IMR-90 (cell line): ENCODE measurements at regions not wholly inside any gene's neighbourhood (a gene's known extent, or its start where the extent isn't known, plus 50 kb on each side); places are given as distances from the start of the nearest gene placed in this dataset.

Experiments
- ATAC-seq: fragments of 200-7000 bp; cut with Tn5 transposase; 2 replicates; pipeline ENCODE4 v1.9.1; 2020; ENCODE audit warnings: low read depth, mild to moderate bottlenecking, moderate library complexity
- BruUV-seq: library from RNA; stranded (reverse); fragments of 400-500 nt; replicated peaks from 2 replicates; lab custom pipeline; 2021; lab: Mats Ljungman, UMichigan
- CTCF ChIA-PET: fragments of 300-600 bp; formaldehyde crosslinking; extraction: SDS; loops from one replicate; lab custom pipeline; 2021; ENCODE audit warnings: antibody characterized with exemption; lab: Yijun Ruan, JAX
- POLR2A ChIA-PET: fragments of 300-600 bp; sonication (Branson Sonifier 250); formaldehyde crosslinking; loops from one replicate; lab custom pipeline; 2022; ENCODE audit warnings: antibody characterized with exemption; ENCODE audit not compliant: unreplicated experiment; lab: Charles Lee
- DNase-seq: peaks from one replicate; pipeline ENCODE4 v3.0.0; 2013
- H2AFZ ChIP-seq: replicated peaks from 2 replicates; pipeline ENCODE3; 2013; ENCODE audit warnings: low read length, mild to moderate bottlenecking; ENCODE audit not compliant: poor library complexity
- H2AK5ac ChIP-seq: 2 replicates; pipeline ENCODE4 v1.6.1; 2013; ENCODE audit warnings: low read depth, low read length, inconsistent platforms
- H2AK9ac ChIP-seq: replicated peaks from 2 replicates; pipeline ENCODE3; 2013; ENCODE audit warnings: mild to moderate bottlenecking, low read depth, low read length, moderate library complexity; ENCODE audit not compliant: poor library complexity
- H2BK120ac ChIP-seq: 2 replicates; pipeline ENCODE4 v1.6.1; 2013; ENCODE audit warnings: low read depth, low read length, inconsistent platforms
- H2BK15ac ChIP-seq: 3 replicates; pipeline ENCODE4 v1.6.1; 2013; ENCODE audit warnings: low read depth, low read length, inconsistent platforms
- H2BK20ac ChIP-seq: 2 replicates; pipeline ENCODE4 v1.6.1; 2013; ENCODE audit warnings: low read depth, mild to moderate bottlenecking, inconsistent platforms, low read length, moderate library complexity
- H2BK5ac ChIP-seq: 2 replicates; pipeline ENCODE4 v1.6.1; 2013; ENCODE audit warnings: mild to moderate bottlenecking, low read depth, low read length, inconsistent platforms; ENCODE audit not compliant: poor library complexity, severe bottlenecking
- H3K14ac ChIP-seq: replicated peaks from 2 replicates; pipeline ENCODE4 v1.6.1; 2013; ENCODE audit warnings: low read depth, low read length, inconsistent platforms
- H3K18ac ChIP-seq: 2 replicates; pipeline ENCODE4 v1.6.1; 2013; ENCODE audit warnings: low read depth, low read length, control low read depth
- H3K23ac ChIP-seq: 2 replicates; pipeline ENCODE4 v1.6.1; 2013; ENCODE audit warnings: low read depth, low read length, inconsistent platforms
- H3K27ac ChIP-seq: 2 replicates; pipeline ENCODE4 v1.5.1; 2013; ENCODE audit warnings: mild to moderate bottlenecking, control low read depth, low read length; ENCODE audit not compliant: insufficient read depth
- H3K27me3 ChIP-seq: 2 replicates; pipeline ENCODE4 v1.6.1; 2013; ENCODE audit warnings: low read length; ENCODE audit not compliant: control insufficient read depth, insufficient read depth
- H3K36me3 ChIP-seq: 2 replicates; pipeline ENCODE4 v1.6.1; 2013; ENCODE audit warnings: low read length, mixed read lengths; ENCODE audit not compliant: control insufficient read depth, insufficient read depth
- H3K4ac ChIP-seq: 2 replicates; pipeline ENCODE4 v1.6.1; 2013; ENCODE audit warnings: low read depth, low read length, inconsistent platforms
- H3K4me1 ChIP-seq: 2 replicates; pipeline ENCODE4 v1.6.1; 2013; ENCODE audit warnings: low read length, mixed read lengths; ENCODE audit not compliant: control insufficient read depth, insufficient read depth
- H3K4me2 ChIP-seq: 2 replicates; pipeline ENCODE4 v1.6.1; 2013; ENCODE audit warnings: low read depth, mild to moderate bottlenecking, control low read depth, low read length, moderate library complexity
- H3K4me3 ChIP-seq: 2 replicates; pipeline ENCODE4 v1.5.1; 2013; ENCODE audit warnings: low read depth, mild to moderate bottlenecking, control low read depth, low read length, moderate library complexity; ENCODE audit not compliant: insufficient read depth
- H3K56ac ChIP-seq: 2 replicates; pipeline ENCODE4 v1.6.1; 2013; ENCODE audit warnings: low read length, inconsistent platforms; ENCODE audit not compliant: insufficient read depth; ENCODE audit errors: extremely low read depth
- H3K79me1 ChIP-seq, 2 experiments: 2 replicates each; pipeline ENCODE4 v1.6.1; 2013; ENCODE audit warnings: low read length in 2 of 2, inconsistent platforms in 1 of 2, low read depth in 1 of 2
- H3K9ac ChIP-seq: 2 replicates; pipeline ENCODE4 v1.6.1; 2013; ENCODE audit warnings: low read depth, low read length, control low read depth
- H3K9me1 ChIP-seq: 2 replicates; pipeline ENCODE4 v1.6.1; 2013; ENCODE audit warnings: low read length, inconsistent platforms; ENCODE audit not compliant: insufficient read depth
- H3K9me3 ChIP-seq: 2 replicates; pipeline ENCODE4 v1.6.1; 2013; ENCODE audit warnings: low read length; ENCODE audit not compliant: control insufficient read depth, insufficient read depth
- H4K20me1 ChIP-seq: 2 replicates; pipeline ENCODE4 v1.6.1; 2013; ENCODE audit warnings: low read length, inconsistent platforms; ENCODE audit not compliant: insufficient read depth
- H4K5ac ChIP-seq: 2 replicates; pipeline ENCODE4 v1.6.1; 2013; ENCODE audit warnings: mild to moderate bottlenecking, low read depth, low read length, control low read depth
- H4K8ac ChIP-seq, 2 experiments: 2 replicates each; pipeline ENCODE4 v1.6.1; 2013; ENCODE audit warnings: low read depth in 2 of 2, low read length in 2 of 2, control low read depth in 1 of 2, inconsistent platforms in 1 of 2
- H4K91ac ChIP-seq: 2 replicates; pipeline ENCODE4 v1.6.1; 2013; ENCODE audit warnings: low read depth, low read length, inconsistent platforms; ENCODE audit not compliant: insufficient read depth
- CTCF ChIP-seq: conservative IDR thresholded peaks from 2 replicates; pipeline ENCODE4 v1.5.1; 2012; ENCODE audit warnings: mild to moderate bottlenecking, low read depth, low read length, improper control_type of control experiment
- NFE2L2 ChIP-seq: fragments of 150-350 bp; IDR thresholded peaks from 2 replicates; pipeline ENCODE4 v1.6.1; 2016; ENCODE audit warnings: low read depth, mild to moderate bottlenecking, low read length
- SMC3 ChIP-seq: fragments of 150-350 bp; IDR thresholded peaks from 2 replicates; pipeline ENCODE4 v1.6.1; 2016; ENCODE audit warnings: low read depth, mild to moderate bottlenecking, antibody characterized with exemption, low read length, moderate library complexity
- WGBS, 2 experiments: methylation state at CpG; one replicate each; pipeline versions ENCODE4 v1.1.5 to v1.1.7; 2013; ENCODE audit warnings: missing lambda C conversion rate in 2 of 2; ENCODE audit not compliant: insufficient read length in 1 of 2; ENCODE audit errors: extremely low coverage in 2 of 2; 5-methylcytosine and 5-hydroxymethylcytosine counted together
- dilution Hi-C: fragments of 300-500 bp; cut with HindIII; formaldehyde crosslinking; loops from one replicate; pipeline ENCODE4 v1.14.3; 2018; ENCODE audit warnings: low sequenced_read_pairs; ENCODE audit not compliant: unreplicated experiment
- in situ Hi-C: fragments of 300-500 bp; cut with MboI; formaldehyde crosslinking; loops from 3 replicates; pipeline ENCODE4 v1.14.3; 2019; ENCODE audit warnings: low sequenced_read_pairs, inconsistent platforms, mixed read lengths
- intact Hi-C: fragments of 100-400 bp; cut with micrococcal nuclease; formaldehyde crosslinking; loops from 2 replicates; pipeline ENCODE4 v1.10.0; 2022

- Histone ChIP-seq H2BK120ac (no peak overlapping the region), H3K4me3 (no peak overlapping the region), H3K79me1 (no peaks in the 10 kb centered on the region), H3K4me1 (no peaks in the 10 kb centered on the region), H3K56ac (no peak overlapping the region), H3K36me3 (no peaks in the 10 kb centered on the region), H4K91ac (no peak overlapping the region), H3K4me2 (no peak overlapping the region), H4K8ac (no peak overlapping the region), H3K18ac (no peak overlapping the region), H2BK20ac (no peak overlapping the region), H4K5ac (no peak overlapping the region), H3K9me1 (no peaks in the 10 kb centered on the region), H3K23ac (no peak overlapping the region), H3K27me3 (no peaks in the 10 kb centered on the region), H3K27ac (no peak overlapping the region), H2AFZ (no peak overlapping the region), H2BK15ac (no peak overlapping the region), H3K14ac (no peak overlapping the region), H3K9ac (no peak overlapping the region), H2AK5ac (no peak overlapping the region), H3K4ac (no peak overlapping the region), H2AK9ac (no peak overlapping the region), H3K9me3 (peaks cover 12% of the 10 kb centered on the region), H2BK5ac (no peak overlapping the region), H4K20me1 (no peaks in the 10 kb centered on the region)
- BruUV-seq = no TSS peak
- POLR2A ChIA-PET = no interaction called here
- CTCF ChIA-PET = no interaction called here
- in situ Hi-C loops = no loop called here
- dilution Hi-C loops = no loop called here
- intact Hi-C loops = no loop called here
- TF ChIP-seq CTCF (no peak), NFE2L2 (no peak), SMC3 (no peak)
- DNase-seq (no peak), ATAC-seq (no peak)
- WGBS, 2 experiments = 20% methylated on average over 1 of the region's 5 CpGs; no CpG with 5 or more reads in 1 of the 2 experiments
Observed at GRCh38 chr18:76121011-76121410, 374.0 kb downstream of the ZNF516 start.
